Left kidney (tissue), 1 donor: ENCODE measurements at regions not wholly inside any gene's neighbourhood (a gene's known extent, or its start where the extent isn't known, plus 50 kb on each side); places are given as distances from the start of the nearest gene placed in this dataset.

ENCODE experiments used
- DNase-seq: peaks from one replicate; pipeline ENCODE4 v3.0.0-alpha.2; 2013

DNA sequence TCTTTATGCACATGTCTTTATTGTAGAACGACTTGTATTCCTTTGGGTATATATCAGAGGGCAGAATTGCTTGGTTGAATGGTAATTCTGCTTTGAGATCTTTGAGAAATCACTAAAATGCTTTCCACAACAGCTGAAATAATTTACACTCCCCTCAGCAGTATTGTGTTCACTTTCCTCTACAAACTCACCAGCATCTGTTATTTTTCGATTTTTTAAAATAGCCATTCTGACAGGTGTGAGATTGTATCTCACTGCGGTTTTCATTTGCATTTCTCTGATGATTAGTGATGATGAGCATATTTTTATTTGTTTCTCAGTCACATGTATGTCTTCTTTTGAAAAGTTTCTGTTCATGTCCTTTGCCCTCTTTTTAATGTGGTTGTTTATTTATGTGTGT is 459.8 kb downstream of the PABPC4L start:
- DNase-seq, result no peak

DNA sequence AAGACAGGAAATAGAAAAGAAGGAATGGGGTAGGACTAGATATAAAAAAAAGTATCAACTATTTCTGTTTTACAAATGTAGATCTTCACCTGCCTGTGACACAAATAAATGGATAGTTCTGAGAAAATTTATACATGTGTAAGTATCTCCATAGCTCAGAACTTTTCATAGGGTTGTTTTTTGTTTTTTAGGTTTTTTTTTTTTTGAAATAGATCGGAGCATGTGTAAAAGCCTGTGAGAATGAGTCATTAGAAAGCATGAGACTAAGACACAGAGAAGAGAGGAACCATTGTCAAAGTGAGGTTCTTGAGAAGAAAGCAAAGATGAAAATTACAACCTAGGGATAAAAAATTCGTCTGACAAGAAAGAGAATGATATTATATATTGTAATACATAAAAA is 481.6 kb downstream of the PABPC4L start:
- no peak for DNase-seq

DNA sequence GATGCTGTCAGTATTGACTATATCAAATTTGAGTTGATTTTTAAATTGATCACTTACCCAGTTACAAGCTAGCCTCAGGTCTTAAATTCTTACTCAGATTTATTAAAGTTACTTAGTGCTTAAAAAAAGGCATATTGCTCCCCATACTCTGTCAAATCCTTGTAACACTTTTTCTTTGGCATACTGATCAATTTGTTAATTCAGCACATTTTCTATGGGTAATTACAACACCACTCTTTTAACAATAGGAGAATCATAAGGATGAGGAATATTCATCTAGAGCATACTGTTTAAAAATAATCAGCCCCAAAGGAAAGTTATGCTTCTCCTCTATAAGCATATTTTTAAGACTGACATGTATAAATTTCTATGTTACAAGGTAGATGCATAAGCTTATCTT is 482.5 kb downstream of the PABPC4L start:
- DNase-seq, result no peak

DNA sequence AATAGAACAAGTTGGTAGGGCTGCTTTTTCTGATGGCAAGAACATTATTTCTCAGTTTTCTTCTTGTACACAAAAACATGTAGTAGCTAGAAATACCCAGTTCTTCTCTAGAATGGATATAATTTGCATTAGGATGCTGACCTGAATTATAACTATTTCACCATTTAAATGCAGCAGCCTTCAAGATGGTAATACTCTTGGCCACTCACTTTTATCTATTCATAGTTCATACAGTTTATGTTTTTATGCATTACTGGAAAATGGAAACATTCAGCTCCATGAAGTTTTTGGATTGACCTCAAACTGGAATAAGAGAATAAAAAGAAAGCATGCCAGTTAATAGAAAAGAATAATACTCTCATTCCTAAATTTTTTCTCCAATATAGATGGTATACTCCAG is 487.4 kb downstream of the PABPC4L start:
- DNase-seq, result no peak

DNA sequence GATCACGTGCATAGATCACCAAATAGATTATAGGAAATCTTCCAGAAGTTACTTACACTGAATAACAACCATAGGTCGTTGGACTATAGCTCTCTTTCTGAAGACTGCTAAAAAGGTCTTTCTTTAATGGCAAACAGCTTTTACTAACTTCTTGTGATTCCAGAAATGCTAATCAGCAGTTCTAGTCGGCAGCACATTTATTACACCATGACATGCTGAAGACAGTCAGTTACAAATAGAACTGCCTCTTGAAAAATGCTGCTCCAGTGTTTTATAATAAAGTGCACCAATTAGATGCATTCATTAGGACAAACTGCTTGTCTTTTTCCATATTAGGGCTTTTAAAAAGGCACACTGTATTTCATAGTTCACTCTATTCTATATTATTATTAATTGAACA is 488.2 kb downstream of the PABPC4L start:
- DNase-seq, result no peak

DNA sequence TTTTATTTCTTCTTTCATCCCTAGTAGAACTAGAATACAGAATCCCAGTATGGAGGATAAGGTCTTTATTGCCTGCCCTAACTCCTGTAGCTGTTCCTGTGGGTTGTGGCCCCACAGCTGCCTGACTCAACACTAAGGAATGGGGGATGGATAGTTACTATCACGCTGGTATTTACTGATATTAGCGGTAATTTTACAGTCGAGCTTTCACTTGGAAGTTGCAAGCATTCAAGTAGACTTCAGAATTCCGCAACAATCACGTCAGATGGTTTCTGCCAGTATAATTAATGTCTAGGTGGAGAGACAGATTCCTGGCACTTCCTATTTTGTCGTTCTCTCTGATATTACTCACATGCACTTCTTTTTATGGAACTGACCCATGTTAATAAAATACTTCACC is 489.8 kb downstream of the PABPC4L start:
- DNase-seq, result no peak

DNA sequence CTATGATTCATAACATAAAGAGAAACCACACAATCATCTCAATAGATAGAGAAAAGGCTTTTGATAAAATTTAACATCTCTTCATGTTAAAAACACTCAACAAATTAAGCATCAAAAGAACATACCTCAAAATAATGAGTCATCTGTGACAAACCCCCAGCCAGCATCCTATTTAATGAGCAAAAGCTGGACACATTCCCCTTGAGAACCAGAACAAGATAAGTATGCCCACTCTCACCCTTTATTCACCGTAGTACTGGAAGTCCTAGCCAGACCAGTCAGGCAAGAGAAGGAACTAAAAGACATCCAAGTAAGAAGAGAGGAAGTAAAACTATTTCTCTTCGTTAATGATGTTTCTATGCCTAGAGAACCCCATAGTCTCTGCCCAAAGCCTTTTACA is 507.2 kb downstream of the PABPC4L start:
- no peak for DNase-seq

DNA sequence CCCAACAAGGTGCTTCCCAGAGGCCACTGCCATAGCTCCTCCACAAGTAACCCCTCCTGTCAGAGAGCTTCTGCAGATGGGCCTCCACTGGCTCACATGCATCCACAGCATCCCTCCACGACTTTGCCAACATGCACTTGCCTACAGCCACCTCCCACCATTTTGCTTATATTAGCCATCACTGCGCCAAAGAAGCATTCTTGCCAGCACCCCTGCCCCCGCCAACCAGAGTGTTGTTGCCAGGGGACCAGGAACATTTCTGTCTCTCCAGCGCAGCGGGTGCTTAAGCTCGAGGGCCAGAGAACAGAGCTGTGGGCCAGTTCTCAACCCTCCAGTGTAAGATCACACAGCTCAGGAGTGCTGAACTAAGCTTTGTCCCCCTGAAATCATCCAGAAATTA is 517.6 kb downstream of the PABPC4L start:
- no peak for DNase-seq

DNA sequence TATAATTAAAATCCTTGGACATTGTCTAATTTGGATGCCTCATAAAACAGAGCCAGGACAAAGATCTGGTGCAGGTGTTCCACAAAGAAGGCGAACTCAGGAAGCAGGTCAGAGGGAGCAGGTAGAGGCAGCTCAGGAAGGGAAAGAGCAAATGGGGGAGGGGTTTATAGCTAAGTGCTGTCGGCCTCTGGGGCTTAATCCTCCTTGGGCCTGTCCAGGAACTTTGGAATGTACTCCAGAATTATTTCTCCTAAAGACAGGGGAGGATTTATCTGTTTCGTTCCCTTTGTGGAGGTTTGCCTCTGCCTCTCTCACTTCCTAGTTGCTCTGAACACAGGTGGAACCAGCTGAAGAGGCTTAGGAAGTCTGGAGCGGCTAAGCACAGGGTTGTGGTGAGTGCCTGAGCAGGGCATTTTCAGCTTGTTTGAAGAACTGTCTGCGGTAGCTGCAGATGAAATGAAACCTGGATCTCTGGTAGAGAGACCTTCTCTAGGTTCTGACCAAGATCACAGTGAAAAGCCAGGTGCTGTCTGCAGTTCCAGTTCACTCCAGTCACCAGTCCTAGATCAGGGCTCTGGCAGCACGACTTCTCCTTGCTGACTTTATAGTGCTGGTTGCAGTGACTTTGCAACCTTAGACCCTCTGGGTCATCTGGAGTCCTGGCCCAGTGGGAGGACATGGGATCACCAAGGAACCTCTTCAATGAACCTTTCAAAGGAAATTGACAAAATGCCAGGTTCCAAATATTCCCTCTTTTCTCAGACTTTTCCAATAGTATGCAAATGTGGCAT is 519.2 kb downstream of the PCDH10 start:
- no peak for DNase-seq

DNA sequence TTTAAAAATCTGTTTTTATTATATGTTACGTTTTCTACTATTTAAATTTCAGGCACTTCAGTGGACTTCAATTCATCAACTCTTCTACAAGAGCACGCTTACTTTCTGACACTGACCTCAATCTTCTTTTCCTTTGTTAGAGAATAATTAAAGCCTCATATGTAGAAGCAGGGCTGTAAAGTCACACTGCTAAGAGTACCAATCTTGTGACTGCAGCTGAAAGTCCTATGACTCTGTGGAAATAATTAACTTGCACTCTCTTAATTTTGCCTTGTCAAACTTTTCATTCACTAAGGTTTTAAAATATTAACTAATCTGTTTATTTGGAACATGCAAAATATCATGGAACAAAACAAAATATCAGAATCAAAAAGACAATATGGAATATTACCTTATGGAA is 498.1 kb downstream of the PCDH10 start:
- DNase-seq, result no peak

DNA sequence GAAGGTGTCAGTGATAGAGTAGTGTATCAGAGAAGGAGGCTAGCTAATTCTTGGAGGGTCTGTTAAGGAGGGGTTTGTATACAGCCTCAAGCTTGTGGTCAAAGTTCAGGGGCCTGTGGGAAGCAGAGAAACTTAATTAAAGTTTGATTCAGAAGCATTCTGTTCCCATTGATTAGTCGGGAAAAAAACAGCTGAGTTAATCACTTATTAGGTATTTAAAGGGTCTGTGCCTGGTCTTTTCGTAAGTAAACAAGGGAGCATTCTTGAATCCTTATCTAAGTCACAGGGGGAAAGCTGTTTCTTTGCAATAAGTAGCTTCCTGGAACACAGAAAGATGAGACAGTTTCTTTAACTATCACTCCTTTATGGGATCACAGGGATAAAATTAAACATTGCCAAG is 492.1 kb downstream of the PCDH10 start:
- DNase-seq, result no peak

DNA sequence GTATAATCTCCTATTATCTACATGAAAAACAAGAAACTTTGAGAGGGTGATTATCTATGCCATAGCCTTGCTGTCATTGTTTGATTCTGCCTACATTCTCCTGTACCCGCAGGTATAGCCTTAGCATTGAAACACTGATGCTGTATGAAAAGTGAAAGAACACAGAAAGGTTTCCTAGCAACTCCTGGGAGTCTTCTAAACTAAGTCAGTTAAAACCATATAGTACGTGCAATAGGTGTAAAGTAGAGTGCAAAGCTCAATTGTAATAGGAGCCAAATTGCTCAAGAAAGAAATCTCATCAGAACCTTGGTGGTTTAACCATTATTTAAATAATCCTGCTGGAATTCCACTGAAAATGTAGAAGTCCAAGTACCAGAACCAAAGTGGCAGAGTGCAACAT is 489.7 kb downstream of the PCDH10 start:
- no peak for DNase-seq

DNA sequence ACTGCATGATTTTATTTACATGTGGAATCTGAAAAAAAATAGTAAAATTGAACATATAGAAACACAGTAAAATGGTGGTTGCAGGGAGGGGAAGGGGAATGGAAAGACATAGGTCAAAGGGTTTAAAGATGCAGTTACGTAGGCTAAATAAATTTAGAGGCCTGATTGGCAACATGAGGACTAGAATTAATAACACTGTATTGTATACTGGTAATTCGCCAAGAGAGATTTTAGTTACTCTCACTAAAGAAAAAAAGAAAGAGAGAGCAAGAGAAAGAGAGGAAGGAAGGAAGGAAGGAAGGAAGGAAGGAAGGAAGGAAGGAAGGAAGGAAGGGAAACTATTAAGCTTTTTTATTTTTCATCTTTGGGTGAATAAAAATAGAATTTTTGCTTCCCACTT is 488.1 kb downstream of the PCDH10 start:
- no peak for DNase-seq

DNA sequence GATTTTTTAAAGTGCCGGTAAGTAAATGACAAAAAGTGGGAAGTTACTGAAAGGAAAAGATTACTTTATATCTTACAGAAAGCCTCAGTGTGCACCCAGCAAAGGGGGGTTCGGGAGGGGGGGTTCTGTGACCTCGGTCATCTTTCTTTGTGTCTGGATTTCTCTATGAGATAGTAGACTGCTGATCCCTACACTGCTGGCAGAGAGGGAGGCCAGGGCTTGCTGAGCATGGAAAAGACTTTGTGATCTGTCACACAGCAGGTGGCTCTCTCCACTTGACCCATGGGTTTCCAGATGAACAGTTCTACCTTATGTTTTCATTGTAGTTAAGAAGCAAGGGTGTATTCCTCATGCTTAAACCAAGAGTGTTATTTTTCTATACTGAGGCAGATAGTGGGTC is 475.6 kb downstream of the PCDH10 start:
- no peak for DNase-seq

DNA sequence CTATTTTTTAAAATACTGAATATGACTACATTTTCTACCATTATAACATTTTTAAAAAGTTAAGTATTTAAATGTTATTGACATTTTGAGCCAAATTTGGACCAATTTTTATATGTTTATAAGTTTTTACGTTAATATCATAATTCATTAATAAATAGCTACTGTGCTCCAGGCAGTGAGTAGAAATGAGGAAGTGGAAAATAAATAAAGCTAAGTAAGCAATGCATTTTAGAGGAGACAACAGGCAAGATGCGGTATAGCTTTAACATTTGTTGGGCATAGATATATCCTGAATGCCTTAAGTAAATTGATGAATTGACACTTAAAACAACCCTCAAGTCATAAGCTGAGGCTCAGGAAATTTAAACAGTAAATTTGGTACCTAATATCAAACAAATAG is 474.8 kb downstream of the PCDH10 start:
- no peak for DNase-seq

DNA sequence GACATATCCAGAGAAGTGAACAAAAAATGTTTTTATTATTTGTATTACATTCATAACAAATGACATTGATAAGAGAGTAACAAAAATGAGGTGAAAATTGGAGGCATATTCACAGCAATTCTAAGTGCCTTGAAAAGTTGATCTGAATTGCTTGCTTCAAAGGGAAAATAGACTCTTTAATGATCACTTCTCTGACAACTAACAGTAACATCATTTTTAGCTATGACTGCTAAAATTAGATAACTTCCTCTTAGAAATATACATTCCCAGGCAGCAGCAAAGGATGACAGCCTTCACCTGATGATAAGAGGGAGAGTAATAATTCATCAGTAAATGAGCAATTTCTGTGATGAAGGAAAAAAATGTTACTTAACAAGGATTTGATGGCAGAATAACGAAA is 472.5 kb downstream of the PCDH10 start:
- DNase-seq, result no peak

DNA sequence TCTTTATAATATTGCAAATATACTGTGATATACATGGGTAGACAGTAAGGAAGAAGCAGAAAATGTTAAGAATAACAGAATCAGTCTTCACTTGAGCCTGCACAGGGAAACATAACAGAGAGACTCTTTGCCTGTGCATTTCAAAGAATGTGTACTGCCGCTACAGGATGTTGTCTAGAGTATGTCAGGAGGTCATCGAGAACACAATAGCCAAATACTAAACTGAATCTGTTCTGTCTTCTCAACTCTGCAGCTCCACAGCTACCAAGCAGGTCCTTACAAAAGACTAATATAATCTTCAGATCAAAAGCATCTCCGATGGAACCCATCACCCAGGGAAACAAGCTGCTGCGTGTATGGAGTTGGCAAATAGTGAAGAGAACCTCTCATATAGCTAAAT is 471.5 kb downstream of the PCDH10 start:
- DNase-seq, result no peak

DNA sequence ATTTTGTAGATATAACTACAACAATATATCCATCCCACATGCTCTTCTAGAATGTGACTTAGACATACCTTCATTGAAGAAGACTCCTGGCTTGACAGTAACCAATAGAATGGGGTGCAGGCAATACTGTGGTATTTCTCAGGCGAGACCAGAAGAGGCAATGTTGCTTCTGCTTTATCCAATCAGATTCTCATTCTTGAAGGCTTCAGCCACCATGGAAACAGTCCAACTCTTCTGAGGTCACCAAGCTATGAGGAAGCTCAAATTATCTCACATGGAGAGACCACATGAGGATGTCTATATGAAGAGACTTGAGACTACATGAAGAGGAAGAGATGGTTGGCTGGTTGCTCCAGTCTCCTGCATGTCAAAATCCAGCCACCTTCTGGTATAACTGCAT is 469.9 kb downstream of the PCDH10 start:
- DNase-seq, result no peak

DNA sequence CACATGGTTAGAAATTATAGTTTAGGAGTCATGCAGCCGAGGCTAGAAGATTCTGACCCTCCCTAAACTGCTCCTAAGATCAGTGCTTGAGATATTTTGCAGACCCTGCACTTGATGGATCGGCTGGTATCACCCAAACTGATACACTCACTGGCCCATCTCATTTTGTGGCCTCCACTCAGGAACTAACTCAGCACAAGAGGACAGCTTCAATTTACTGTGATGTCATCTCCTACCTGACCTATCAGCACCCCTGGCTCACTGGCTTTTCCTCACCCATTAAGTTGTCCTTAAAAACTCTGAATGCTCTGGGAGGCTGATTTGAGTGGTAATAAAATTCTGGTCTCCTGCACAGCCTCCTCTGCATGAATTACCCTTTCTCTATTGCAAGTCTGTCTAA is 450.9 kb downstream of the PCDH10 start:
- DNase-seq, result no peak

DNA sequence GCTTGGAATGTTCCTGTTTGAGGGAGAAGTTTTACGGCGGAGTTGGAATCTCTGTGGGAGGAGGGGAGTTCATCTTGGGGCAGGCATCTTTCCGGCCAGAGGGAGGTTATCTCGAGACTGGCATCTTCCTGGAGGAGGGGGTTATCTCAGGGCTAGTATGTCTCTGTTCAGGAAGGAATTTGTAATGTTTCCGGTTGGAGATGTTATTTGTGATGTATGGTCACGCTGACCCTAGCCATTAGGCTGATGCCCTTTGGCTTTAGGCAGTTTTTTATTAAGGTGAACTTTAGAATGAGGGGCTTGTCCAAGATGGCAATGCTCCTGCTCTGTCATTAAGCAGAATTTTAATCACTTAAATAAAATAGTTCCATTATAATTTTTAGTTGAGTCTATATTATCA is 449.7 kb downstream of the PCDH10 start:
- no peak for DNase-seq

DNA sequence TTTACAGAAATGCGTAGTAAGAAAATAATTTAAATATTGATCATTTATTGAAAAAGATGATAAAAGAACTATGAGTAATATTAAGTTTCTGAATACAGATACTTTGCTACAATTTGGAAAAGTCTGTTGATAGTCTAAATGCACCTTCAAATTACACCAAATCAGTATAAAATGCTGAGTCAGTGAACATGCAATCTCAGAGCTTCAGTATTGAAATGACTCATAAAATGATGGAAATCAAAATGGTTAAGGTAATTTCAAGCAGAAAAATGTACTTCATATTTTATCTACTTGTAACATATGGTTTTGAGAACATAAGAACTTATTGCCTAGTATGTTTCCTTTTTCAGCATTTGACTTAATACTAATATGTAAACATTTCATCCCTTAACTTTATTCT is 448.2 kb downstream of the PCDH10 start:
- no peak for DNase-seq

DNA sequence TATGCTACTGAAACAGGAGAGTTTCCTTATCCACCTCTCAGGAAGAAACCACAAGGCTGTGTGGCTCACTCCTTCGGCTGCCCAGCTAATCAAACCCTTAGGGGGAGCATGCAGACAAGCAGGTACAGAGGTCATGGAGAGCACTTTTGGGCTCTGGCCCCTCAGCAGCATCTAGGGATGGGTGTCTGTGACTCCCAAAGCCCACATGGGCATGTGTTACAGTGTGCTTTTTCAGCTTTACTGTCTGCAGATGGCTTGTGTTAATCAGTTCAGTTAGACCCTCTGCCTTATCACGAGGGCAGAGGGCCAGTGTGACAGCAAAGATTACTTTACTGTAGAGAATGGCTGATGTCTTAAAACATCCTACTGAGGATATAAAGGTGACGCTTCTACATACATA is 447.4 kb downstream of the PCDH10 start:
- no peak for DNase-seq

DNA sequence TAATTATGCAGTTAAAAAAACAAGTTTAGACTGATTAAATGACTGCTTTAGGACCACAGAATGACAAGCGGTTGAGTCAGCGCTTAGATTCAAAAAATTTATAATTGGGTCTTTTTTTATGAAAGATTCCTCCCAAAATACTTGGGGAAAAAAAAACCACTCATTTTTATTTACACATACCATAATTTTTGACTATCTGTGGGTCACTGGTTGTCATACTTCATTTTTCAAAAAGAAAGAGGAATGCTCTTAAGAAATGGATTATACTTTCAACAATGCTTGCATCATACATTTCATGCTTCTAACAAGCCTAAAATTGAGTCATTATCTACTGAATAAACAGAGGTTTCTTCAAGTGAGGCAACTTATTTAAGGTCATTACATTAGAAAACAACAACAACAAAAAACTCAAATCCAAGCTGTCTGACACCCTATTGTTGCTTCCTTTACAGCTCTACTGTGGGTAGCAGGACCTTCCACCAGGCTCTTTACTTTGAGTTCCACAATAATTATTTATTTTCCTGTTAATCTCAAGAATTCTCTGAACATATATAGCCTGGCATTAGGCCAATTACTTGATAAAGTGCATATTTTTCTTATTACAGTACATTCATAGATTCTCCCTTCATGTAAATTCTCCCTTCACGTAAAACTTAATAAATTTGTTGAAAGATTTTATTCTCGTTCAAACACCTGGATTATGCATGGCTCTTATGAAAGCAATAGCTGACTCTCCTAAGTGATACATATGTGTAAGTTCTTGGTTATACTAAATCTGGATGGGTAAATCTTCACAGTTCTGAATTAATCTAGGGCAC is 445.5 kb downstream of the PCDH10 start:
- DNase-seq, result no peak

DNA sequence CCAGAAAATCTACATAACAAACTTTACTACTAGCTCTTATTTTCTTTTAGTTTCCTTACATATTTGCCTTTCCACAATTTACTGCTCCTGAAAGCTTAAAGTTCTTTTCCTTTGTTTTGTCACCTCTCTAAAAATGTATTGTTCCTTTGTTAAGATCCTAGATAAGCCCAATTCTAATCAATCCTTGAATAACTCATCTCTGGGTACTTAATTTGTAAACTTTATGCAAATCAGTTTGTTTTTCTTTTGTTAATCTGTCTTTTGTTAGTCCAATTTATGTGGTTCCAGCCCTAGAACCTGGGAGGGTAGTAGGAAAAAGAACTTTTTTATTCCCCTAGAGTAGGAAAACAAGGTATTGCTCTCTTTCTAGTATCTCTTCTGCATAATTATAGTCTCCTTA is 444.7 kb downstream of the PCDH10 start:
- DNase-seq, result no peak
